ENCODE measurements at regions not wholly inside any gene's neighbourhood (a gene's known extent, or its start where the extent isn't known, plus 50 kb on each side); places are given as distances from the start of the nearest gene placed in this dataset.
"Not testable (repeated sequence)": the region's sequence is repeated elsewhere in the genome, so short reads cannot be mapped to it uniquely, and the experiment has no call there.

DNA sequence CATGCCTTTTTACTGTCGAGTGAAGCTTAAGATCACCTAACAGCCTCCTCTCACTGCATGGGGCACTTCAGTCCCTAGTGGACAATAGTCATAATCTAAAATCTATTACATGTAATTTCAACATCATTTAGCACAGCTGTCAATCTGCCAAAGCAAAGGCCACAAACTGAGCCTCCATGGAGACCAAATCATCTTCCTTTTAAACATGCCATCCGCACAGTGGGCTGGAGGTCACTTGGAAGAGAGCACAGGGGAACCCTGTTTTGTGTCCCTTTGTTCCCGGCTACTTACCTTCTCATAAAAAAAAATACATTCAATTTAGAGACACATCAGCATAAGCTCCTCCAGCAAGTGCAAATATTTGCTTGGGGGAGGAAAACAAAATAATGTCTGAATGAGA, 167.3 kb downstream of the SQOR start:
- Histone ChIP-seq H3K9ac (ENCODE audit: low read depth in 1 of 3, low read length in 3 of 3) (no peak overlapping the region), H3K9me3 (ENCODE audit: control insufficient read depth in 3 of 3, low read length in 3 of 3) (no peaks in the 10 kb centered on the region), H3K4me1 (ENCODE audit: control insufficient read depth in 3 of 3, insufficient read depth in 3 of 3, low read length in 3 of 3) (no peaks in the 10 kb centered on the region), H3K27me3 (ENCODE audit: control insufficient read depth in 3 of 3, insufficient read depth in 3 of 3, low read length in 3 of 3) (no peaks in the 10 kb centered on the region), H3K4me3 (ENCODE audit: low read length in 3 of 3) (no peak overlapping the region), H3K27ac (ENCODE audit: low read depth, low read length) (no peak overlapping the region), H3K36me3 (ENCODE audit: control insufficient read depth in 3 of 3, insufficient read depth in 3 of 3, low read length in 3 of 3) (no peaks in the 10 kb centered on the region)

DNA sequence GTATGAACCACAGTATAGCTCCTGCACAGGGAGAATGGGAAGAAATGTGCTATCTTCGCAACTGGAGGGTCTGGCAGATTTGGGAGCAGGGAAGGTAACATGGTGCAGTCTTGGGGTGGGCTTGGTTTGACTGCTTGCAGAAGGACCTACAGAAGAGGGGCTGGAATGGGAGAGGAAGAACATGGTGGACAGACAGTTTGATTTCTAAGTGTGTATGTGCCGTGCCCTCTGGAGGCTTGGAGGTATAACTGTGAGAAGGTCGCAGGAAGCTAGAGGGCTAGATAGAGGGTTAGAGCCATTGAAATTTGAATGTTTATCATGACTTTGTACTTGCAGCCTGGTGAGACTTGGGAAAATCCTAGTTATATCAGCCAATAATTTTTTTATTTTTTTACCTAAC, 169.2 kb downstream of the SQOR start:
- peaks cover 0 to 2% (median 0%) of the 10 kb centered on the region in 3 donors for H3K27me3 ChIP-seq (ENCODE audit: control insufficient read depth in 3 of 3, insufficient read depth in 3 of 3, low read length in 3 of 3)
- H3K27ac ChIP-seq (ENCODE audit: low read depth, low read length): no peak overlapping the region
- H3K4me3 ChIP-seq (ENCODE audit: low read length in 3 of 3): no peak overlapping the region
- no peaks in the 10 kb centered on the region for H3K36me3 ChIP-seq (ENCODE audit: control insufficient read depth in 3 of 3, insufficient read depth in 3 of 3, low read length in 3 of 3)
- no peaks in the 10 kb centered on the region for H3K9me3 ChIP-seq (ENCODE audit: control insufficient read depth in 3 of 3, low read length in 3 of 3)
- H3K4me1 ChIP-seq (ENCODE audit: control insufficient read depth in 3 of 3, insufficient read depth in 3 of 3, low read length in 3 of 3): no peaks in the 10 kb centered on the region
- no peak overlapping the region for H3K9ac ChIP-seq (ENCODE audit: low read depth in 1 of 3, low read length in 3 of 3)

DNA sequence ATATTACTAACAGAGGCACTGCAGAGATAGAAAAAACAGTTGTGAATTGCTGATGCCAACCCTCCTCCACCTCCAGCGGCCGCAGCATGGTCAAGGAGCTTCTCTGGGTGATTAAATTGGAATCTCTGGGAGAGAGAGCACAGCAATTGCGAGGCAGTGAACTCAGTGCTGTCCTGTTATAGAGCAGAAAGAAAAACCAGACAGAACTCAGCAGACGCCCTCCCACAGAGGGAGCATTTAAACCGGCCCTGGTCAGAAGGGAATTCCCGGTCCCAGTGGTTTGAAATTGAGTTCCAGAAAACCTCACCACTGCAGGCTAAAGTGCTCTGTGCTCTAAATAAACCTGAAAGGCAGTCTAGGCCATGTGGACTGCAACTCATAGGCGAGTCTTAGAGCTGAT, 175.4 kb downstream of the SQOR start:
- no peaks in the 10 kb centered on the region for H3K9me3 ChIP-seq (ENCODE audit: control insufficient read depth in 3 of 3, low read length in 3 of 3)

DNA sequence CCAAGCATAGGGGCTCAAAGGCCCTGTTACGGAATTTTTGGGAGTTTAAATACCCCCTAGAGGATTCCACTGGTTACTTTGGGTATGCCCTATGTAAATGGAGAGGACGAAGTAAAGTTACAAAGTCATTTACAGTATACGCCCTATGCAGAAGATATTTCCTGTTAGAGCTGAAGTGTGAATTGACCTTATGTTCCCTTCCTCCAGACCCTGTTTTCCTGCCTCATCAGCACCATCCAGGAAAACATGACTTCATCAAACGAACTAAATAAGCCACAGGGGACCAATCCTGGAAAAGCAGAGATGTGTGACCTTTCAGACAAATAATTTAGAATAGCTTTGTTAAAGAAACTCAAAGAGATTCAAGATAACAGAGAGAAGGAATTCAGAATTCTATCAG, 177.4 kb downstream of the SQOR start:
- peaks cover 0 to 4% (median 0%) of the 10 kb centered on the region in 3 donors for H3K27me3 ChIP-seq (ENCODE audit: control insufficient read depth in 3 of 3, insufficient read depth in 3 of 3, low read length in 3 of 3)
- H3K4me1 ChIP-seq (ENCODE audit: control insufficient read depth in 3 of 3, insufficient read depth in 3 of 3, low read length in 3 of 3): peaks cover 0 to 4% (median 0%) of the 10 kb centered on the region in 3 donors
- no peak overlapping the region for H3K27ac ChIP-seq (ENCODE audit: low read depth, low read length)
- no peaks in the 10 kb centered on the region for H3K36me3 ChIP-seq (ENCODE audit: control insufficient read depth in 3 of 3, insufficient read depth in 3 of 3, low read length in 3 of 3)
- H3K9me3 ChIP-seq (ENCODE audit: control insufficient read depth in 3 of 3, low read length in 3 of 3): no peaks in the 10 kb centered on the region
- H3K9ac ChIP-seq (ENCODE audit: low read depth in 1 of 3, low read length in 3 of 3): no peak overlapping the region
- H3K4me3 ChIP-seq (ENCODE audit: low read length in 3 of 3): no peak overlapping the region

More for the DNA sequence above, 175.4 kb downstream of the SQOR start:
- no peak overlapping the region for H3K4me3 ChIP-seq (ENCODE audit: low read length in 3 of 3)
- H3K9ac ChIP-seq (ENCODE audit: low read depth in 1 of 3, low read length in 3 of 3): no peak overlapping the region
- H3K36me3 ChIP-seq (ENCODE audit: control insufficient read depth in 3 of 3, insufficient read depth in 3 of 3, low read length in 3 of 3): no peaks in the 10 kb centered on the region
- peaks cover 0 to 4% (median 0%) of the 10 kb centered on the region in 3 donors for H3K27me3 ChIP-seq (ENCODE audit: control insufficient read depth in 3 of 3, insufficient read depth in 3 of 3, low read length in 3 of 3)
- H3K4me1 ChIP-seq (ENCODE audit: control insufficient read depth in 3 of 3, insufficient read depth in 3 of 3, low read length in 3 of 3): peaks cover 0 to 4% (median 0%) of the 10 kb centered on the region in 3 donors
- no peak overlapping the region for H3K27ac ChIP-seq (ENCODE audit: low read depth, low read length)

DNA sequence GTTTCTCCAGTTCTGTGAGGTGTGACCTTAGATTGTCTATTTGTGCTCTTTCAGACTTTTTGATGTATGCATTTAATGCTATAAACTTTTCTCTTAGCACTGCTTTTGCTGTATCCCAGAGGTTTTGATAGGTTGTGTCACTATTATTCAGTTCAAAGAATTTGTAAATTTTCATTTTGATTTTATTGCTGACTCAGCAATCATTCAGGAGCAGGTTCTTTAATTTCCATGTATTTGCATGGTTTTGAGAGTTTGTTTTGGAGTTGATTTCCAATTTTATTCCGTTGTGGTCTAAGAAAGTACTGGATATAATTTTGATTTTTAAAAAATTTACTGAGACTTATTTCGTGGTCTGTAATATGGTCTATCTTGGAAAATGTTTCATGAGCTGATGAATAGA, 182.7 kb downstream of the SQOR start:
- not testable (repeated sequence) for H3K4me3 ChIP-seq (ENCODE audit: low read length in 3 of 3); H3K36me3 ChIP-seq (ENCODE audit: control insufficient read depth in 3 of 3, insufficient read depth in 3 of 3, low read length in 3 of 3); H3K9ac ChIP-seq (ENCODE audit: low read depth in 1 of 3, low read length in 3 of 3); H3K4me1 ChIP-seq (ENCODE audit: control insufficient read depth in 3 of 3, insufficient read depth in 3 of 3, low read length in 3 of 3); H3K9me3 ChIP-seq (ENCODE audit: control insufficient read depth in 3 of 3, low read length in 3 of 3); H3K27ac ChIP-seq (ENCODE audit: low read depth, low read length); H3K27me3 ChIP-seq (ENCODE audit: control insufficient read depth in 3 of 3, insufficient read depth in 3 of 3, low read length in 3 of 3)

DNA sequence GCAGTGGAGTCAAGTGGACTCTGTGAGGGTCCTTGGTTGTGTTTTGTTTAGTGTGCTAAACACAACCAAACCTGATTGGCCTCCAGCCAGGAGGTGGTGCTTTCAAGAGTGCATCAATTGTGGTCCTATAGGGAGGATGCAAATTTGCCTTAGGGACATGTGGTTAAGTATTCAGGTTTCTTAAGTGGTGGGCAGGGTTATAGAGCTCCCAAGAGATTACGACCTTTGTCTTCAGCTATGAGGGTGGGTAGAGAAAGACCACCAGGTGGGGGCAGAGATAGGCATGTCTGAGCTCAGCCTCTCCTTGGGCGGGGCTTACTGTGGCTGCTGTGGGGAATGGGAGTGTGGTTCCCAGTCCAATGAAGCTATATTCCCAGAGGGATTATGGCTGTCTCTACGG, 186.6 kb downstream of the SQOR start:
- no peak overlapping the region for H3K9ac ChIP-seq (ENCODE audit: low read depth in 1 of 3, low read length in 3 of 3)
- H3K36me3 ChIP-seq (ENCODE audit: control insufficient read depth in 3 of 3, insufficient read depth in 3 of 3, low read length in 3 of 3): no peaks in the 10 kb centered on the region
- H3K9me3 ChIP-seq (ENCODE audit: control insufficient read depth in 3 of 3, low read length in 3 of 3): no peaks in the 10 kb centered on the region
- no peaks in the 10 kb centered on the region for H3K27me3 ChIP-seq (ENCODE audit: control insufficient read depth in 3 of 3, insufficient read depth in 3 of 3, low read length in 3 of 3)
- no peak overlapping the region for H3K27ac ChIP-seq (ENCODE audit: low read depth, low read length)
- no peak overlapping the region for H3K4me3 ChIP-seq (ENCODE audit: low read length in 3 of 3)
- no peaks in the 10 kb centered on the region for H3K4me1 ChIP-seq (ENCODE audit: control insufficient read depth in 3 of 3, insufficient read depth in 3 of 3, low read length in 3 of 3)

DNA sequence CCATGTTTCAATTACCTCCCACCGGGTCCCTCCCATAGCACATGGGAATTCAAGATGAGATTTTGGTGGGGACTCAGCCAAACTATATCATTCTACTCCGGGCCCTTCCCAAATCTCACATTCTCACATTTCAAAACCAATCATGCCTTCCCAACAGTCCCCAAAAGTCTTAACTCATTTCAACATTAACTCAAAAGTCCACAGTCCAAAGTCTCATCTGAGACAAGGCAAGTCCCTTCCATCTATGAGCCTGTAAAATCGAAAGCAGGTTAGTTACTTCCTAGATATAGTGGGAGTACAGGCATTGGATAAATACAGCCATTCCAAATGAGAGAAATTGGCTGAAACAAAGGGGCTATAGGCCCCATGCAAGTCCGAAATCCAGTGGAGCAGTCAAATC, 188.1 kb downstream of the SQOR start:
- not testable (repeated sequence) for H3K9me3 ChIP-seq (ENCODE audit: control insufficient read depth in 3 of 3, low read length in 3 of 3); H3K9ac ChIP-seq (ENCODE audit: low read depth in 1 of 3, low read length in 3 of 3); H3K4me3 ChIP-seq (ENCODE audit: low read length in 3 of 3); H3K27ac ChIP-seq (ENCODE audit: low read depth, low read length); H3K27me3 ChIP-seq (ENCODE audit: control insufficient read depth in 3 of 3, insufficient read depth in 3 of 3, low read length in 3 of 3); H3K4me1 ChIP-seq (ENCODE audit: control insufficient read depth in 3 of 3, insufficient read depth in 3 of 3, low read length in 3 of 3); H3K36me3 ChIP-seq (ENCODE audit: control insufficient read depth in 3 of 3, insufficient read depth in 3 of 3, low read length in 3 of 3)

DNA sequence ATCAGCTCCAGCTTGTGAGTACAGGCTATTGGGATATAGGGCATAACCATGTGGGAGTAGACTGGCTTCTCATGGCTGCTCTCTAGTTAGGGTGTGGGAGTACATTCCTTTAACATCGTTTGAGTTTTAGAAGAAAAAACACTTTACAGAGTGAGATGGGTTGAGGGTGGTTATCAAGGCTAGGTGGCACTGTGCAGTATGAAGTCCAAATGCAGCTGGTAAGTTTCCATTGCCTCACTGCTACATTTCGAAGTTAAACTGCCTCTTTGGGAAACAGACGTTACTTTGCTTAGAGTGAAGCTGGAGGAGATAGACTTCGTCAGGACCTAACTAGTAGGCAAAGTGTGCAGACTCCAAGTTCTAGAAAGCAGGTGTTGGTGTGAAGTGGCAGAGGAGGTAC, 192.4 kb downstream of the SQOR start:
- no peak overlapping the region for H3K4me3 ChIP-seq (ENCODE audit: low read length in 3 of 3)
- no peaks in the 10 kb centered on the region for H3K36me3 ChIP-seq (ENCODE audit: control insufficient read depth in 3 of 3, insufficient read depth in 3 of 3, low read length in 3 of 3)

DNA sequence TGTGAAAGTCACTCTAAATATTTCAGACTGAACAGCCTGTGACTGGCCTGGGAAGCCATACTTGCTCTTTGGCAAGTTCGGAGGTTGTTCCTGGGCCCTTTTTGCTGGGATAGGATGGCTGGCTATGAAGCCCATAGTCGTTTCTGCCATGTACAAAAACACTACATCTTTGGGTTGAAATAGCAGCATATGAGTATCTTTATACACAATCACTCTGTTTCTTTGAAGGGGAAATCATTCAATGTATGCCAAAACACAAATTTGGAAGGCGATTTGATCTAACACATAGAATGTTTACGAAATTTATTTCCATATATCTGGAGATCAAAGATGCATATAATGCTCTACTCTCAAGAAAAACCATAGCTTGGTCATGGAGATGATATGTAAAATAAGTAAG, 192.9 kb downstream of the SQOR start:
- Histone ChIP-seq H3K27me3 (ENCODE audit: control insufficient read depth in 3 of 3, insufficient read depth in 3 of 3, low read length in 3 of 3) (no peaks in the 10 kb centered on the region), H3K4me1 (ENCODE audit: control insufficient read depth in 3 of 3, insufficient read depth in 3 of 3, low read length in 3 of 3) (no peaks in the 10 kb centered on the region), H3K9ac (ENCODE audit: low read depth in 1 of 3, low read length in 3 of 3) (no peak overlapping the region), H3K36me3 (ENCODE audit: control insufficient read depth in 3 of 3, insufficient read depth in 3 of 3, low read length in 3 of 3) (no peaks in the 10 kb centered on the region), H3K27ac (ENCODE audit: low read depth, low read length) (no peak overlapping the region), H3K9me3 (ENCODE audit: control insufficient read depth in 3 of 3, low read length in 3 of 3) (no peaks in the 10 kb centered on the region), H3K4me3 (ENCODE audit: low read length in 3 of 3) (no peak overlapping the region)

More for the DNA sequence above, 192.4 kb downstream of the SQOR start:
- Histone ChIP-seq H3K27ac (ENCODE audit: low read depth, low read length) (no peak overlapping the region), H3K9ac (ENCODE audit: low read depth in 1 of 3, low read length in 3 of 3) (no peak overlapping the region), H3K4me1 (ENCODE audit: control insufficient read depth in 3 of 3, insufficient read depth in 3 of 3, low read length in 3 of 3) (no peaks in the 10 kb centered on the region), H3K27me3 (ENCODE audit: control insufficient read depth in 3 of 3, insufficient read depth in 3 of 3, low read length in 3 of 3) (no peaks in the 10 kb centered on the region), H3K9me3 (ENCODE audit: control insufficient read depth in 3 of 3, low read length in 3 of 3) (no peaks in the 10 kb centered on the region)

DNA sequence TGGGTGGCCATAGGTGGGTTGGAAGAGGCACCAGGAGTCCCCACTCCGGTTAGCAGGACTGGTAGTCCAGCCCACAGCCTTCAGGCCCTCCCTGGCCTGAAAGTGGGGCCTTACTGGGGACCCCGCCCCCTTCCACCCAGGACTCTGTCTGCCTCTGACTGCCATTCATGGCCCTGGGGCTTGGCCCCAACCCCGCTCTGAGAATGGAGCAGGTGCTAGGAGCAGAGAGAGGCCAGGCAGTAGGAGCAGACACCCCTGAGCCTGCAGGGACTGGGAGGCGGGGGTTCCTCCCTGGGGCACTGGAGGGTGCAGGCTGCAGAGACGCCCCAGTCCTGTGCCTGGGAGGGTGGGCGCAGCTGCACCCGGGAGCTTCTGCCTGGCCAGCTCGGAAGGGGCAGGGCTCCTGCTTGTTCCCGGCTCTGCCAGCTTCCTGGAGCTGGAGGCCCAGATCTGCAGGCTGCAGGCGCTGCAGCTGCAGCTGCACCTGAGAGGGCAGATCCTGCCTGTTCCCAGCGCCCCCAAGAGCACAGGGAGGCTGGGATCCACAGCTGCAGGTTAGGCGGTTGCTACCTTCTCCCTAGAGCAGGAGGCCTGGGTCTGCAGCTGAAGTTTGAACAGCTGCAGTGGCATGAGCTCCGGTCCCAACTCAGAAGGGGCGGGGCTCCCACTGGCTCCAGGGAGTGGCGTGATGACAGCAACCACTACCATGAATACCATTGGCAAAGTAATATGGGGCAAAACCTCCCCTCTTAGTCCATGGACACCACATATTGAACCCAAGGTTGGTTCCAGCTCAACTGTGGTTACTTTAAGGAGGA, 194.7 kb downstream of the SQOR start:
- Histone ChIP-seq H3K27ac (ENCODE audit: low read depth, low read length) (no peak overlapping the region), H3K9ac (ENCODE audit: low read depth in 1 of 3, low read length in 3 of 3) (no peak overlapping the region), H3K36me3 (ENCODE audit: control insufficient read depth in 3 of 3, insufficient read depth in 3 of 3, low read length in 3 of 3) (no peaks in the 10 kb centered on the region), H3K4me1 (ENCODE audit: control insufficient read depth in 3 of 3, insufficient read depth in 3 of 3, low read length in 3 of 3) (no peaks in the 10 kb centered on the region), H3K4me3 (ENCODE audit: low read length in 3 of 3) (no peak overlapping the region), H3K27me3 (ENCODE audit: control insufficient read depth in 3 of 3, insufficient read depth in 3 of 3, low read length in 3 of 3) (no peaks in the 10 kb centered on the region), H3K9me3 (ENCODE audit: control insufficient read depth in 3 of 3, low read length in 3 of 3) (no peaks in the 10 kb centered on the region)
